ENCODE measurements at regions not wholly inside any gene's neighbourhood (a gene's known extent, or its start where the extent isn't known, plus 50 kb on each side); places are given as distances from the start of the nearest gene placed in this dataset.

- DNase-seq, result no peak
- H3K36me3 ChIP-seq, result no peaks in the 10 kb centered on the region
- no peak overlapping the region for H3K27ac ChIP-seq
- 95 to 96% methylated on average over 3 of the region's 3 CpGs for WGBS, 2 donors
- H3K4me3 ChIP-seq, result no peak overlapping the region
- H3K9me3 ChIP-seq, result no peaks in the 10 kb centered on the region
- TF ChIP-seq POLR2A (IDR thresholded peaks at IDR 0.05) (no peak), EP300 (IDR thresholded peaks at IDR 0.05) (no peak), POLR2AphosphoS5 (IDR thresholded peaks at IDR 0.05) (no peak)
- TF ChIP-seq, protein P1, sequence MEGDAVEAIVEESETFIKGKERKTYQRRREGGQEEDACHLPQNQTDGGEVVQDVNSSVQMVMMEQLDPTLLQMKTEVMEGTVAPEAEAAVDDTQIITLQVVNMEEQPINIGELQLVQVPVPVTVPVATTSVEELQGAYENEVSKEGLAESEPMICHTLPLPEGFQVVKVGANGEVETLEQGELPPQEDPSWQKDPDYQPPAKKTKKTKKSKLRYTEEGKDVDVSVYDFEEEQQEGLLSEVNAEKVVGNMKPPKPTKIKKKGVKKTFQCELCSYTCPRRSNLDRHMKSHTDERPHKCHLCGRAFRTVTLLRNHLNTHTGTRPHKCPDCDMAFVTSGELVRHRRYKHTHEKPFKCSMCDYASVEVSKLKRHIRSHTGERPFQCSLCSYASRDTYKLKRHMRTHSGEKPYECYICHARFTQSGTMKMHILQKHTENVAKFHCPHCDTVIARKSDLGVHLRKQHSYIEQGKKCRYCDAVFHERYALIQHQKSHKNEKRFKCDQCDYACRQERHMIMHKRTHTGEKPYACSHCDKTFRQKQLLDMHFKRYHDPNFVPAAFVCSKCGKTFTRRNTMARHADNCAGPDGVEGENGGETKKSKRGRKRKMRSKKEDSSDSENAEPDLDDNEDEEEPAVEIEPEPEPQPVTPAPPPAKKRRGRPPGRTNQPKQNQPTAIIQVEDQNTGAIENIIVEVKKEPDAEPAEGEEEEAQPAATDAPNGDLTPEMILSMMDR (IDR thresholded peaks at IDR 0.05), result no peak
- H3K27me3 ChIP-seq, result no peaks in the 10 kb centered on the region
- peaks cover 0 to 8% (median 1%) of the 10 kb centered on the region in 4 donors for H3K4me1 ChIP-seq
- intact Hi-C loops (cut with DNase I), result no loop called here
These were observed 89.4 kb downstream of the SNX18 start for GRCh38 chr5:54607006-54607405.

GRCh38 chr5:54603372-54603771 lies 85.8 kb downstream of the SNX18 start:
- no peak for TF ChIP-seq EP300 (IDR thresholded peaks at IDR 0.05)
- TF ChIP-seq, protein P1 (IDR thresholded peaks at IDR 0.05), result no peak
- TF ChIP-seq POLR2AphosphoS5 (IDR thresholded peaks at IDR 0.05), result peak in 3 of 4 donors; percentile 37 to 68 (median 41)
- no peak for TF ChIP-seq POLR2A (IDR thresholded peaks at IDR 0.05)
- no peaks in the 10 kb centered on the region for H3K9me3 ChIP-seq
- peaks cover 0 to 4% (median 0%) of the 10 kb centered on the region in 4 donors for H3K4me1 ChIP-seq
- no peak overlapping the region for H3K4me3 ChIP-seq
- H3K36me3 ChIP-seq, result no peaks in the 10 kb centered on the region
- whole genome bisulfite sequencing, 2 donors, result 28 to 53% methylated on average over 1 of the region's 1 CpG
- intact Hi-C loops (cut with DNase I), result no loop called here
- H3K27ac ChIP-seq, result peak overlapping the region in 1 of 4 donors; percentile 16
- DNase-seq, result no peak
- H3K27me3 ChIP-seq, result no peaks in the 10 kb centered on the region

- DNase-seq, result no peak
- H3K4me3 ChIP-seq, result no peak overlapping the region
- H3K9me3 ChIP-seq, result no peaks in the 10 kb centered on the region
- TF ChIP-seq POLR2A (IDR thresholded peaks at IDR 0.05) (no peak), POLR2AphosphoS5 (IDR thresholded peaks at IDR 0.05) (no peak), EP300 (IDR thresholded peaks at IDR 0.05) (no peak)
- TF ChIP-seq, protein P1 (IDR thresholded peaks at IDR 0.05), result no peak
- peak overlapping the region; percentile 29 to 57 (median 41) for H3K27ac ChIP-seq
- peaks cover 0 to 4% (median 0%) of the 10 kb centered on the region in 4 donors for H3K4me1 ChIP-seq
- intact Hi-C loops (cut with DNase I), result no loop called here
- no peaks in the 10 kb centered on the region for H3K27me3 ChIP-seq
- WGBS, 2 donors, result 86 to 90% methylated on average over 7 of the region's 7 CpGs
- no peaks in the 10 kb centered on the region for H3K36me3 ChIP-seq
These were observed 84.9 kb downstream of the SNX18 start for GRCh38 chr5:54602475-54602874.

- Histone ChIP-seq H3K27me3 (no peaks in the 10 kb centered on the region), H3K4me1 (peaks cover 0 to 4% (median 0%) of the 10 kb centered on the region in 4 donors), H3K36me3 (no peaks in the 10 kb centered on the region), H3K4me3 (no peak overlapping the region), H3K9me3 (peaks cover 0 to 2% (median 0%) of the 10 kb centered on the region in 4 donors), H3K27ac (peak overlapping the region; percentile 29 to 57 (median 41))
- TF ChIP-seq, protein P1 (IDR thresholded peaks at IDR 0.05), result no peak
- TF ChIP-seq EP300 (IDR thresholded peaks at IDR 0.05), result no peak
- peak in 2 of 4 donors; percentile 25 to 31 for TF ChIP-seq POLR2AphosphoS5 (IDR thresholded peaks at IDR 0.05)
- intact Hi-C loops (cut with DNase I), result no loop called here
- 70 to 75% methylated on average over 8 of the region's 8 CpGs for WGBS, 2 donors
- DNase-seq, result no peak
These were observed 84.1 kb downstream of the SNX18 start for GRCh38 chr5:54601411-54602230.
